Endothelial cell of umbilical vein (primary cell): ENCODE measurements at regions not wholly inside any gene's neighbourhood (a gene's known extent, or its start where the extent isn't known, plus 50 kb on each side); places are given as distances from the start of the nearest gene placed in this dataset.

Source experiments
- BruUV-seq: library from RNA; stranded (reverse); fragments of 400-500 nt; replicated peaks from 2 replicates; lab custom pipeline; 2021; lab: Mats Ljungman, UMichigan
- CTCF ChIA-PET: fragments of 300-600, 350-600 bp; sonication (Branson Sonifier 250); formaldehyde crosslinking; loops from one replicate; lab custom pipeline; 2021; ENCODE audit warnings: antibody characterized with exemption, inconsistent platforms; lab: Charles Lee
- POLR2A ChIA-PET: fragments of 300-600, 350-600 bp; sonication (Branson Sonifier 250); formaldehyde crosslinking; loops from one replicate; lab custom pipeline; 2021; ENCODE audit warnings: antibody characterized with exemption, inconsistent platforms; lab: Charles Lee
- DNase-seq: peaks from one replicate; pipeline ENCODE4 v3.0.0-alpha.2; 2011; ENCODE audit warnings: low read depth, low spot score
- FAIRE-seq: peaks from 2 replicates; lab custom pipeline; 2011; peaks lifted over from hg19 to GRCh38; lab: Jason Lieb, UNC
- H2AFZ ChIP-seq: 2 replicates; pipeline ENCODE4 v1.6.0; 2012; ENCODE audit warnings: low read depth, low read length, control low read depth, inconsistent platforms
- H3K27ac ChIP-seq: 2 replicates; pipeline ENCODE4 v1.5.1; 2011; ENCODE audit warnings: low read depth, mild to moderate bottlenecking, control low read depth, low read length, moderate library complexity; ENCODE audit not compliant: insufficient read depth
- H3K27me3 ChIP-seq, 2 experiments: 2 replicates each; pipeline versions ENCODE4 v1.6.0 to v1.6.1; 2011; ENCODE audit warnings: low read length in 2 of 2, mixed read lengths in 1 of 2; ENCODE audit not compliant: control insufficient read depth in 2 of 2, insufficient read depth in 2 of 2
- H3K36me3 ChIP-seq, 2 experiments: 2 replicates in 1 of 2; 3 replicates in 1 of 2; pipeline ENCODE4 v1.5.1; 2011; ENCODE audit warnings: low read length in 2 of 2, mild to moderate bottlenecking in 1 of 2, moderate library complexity in 1 of 2; ENCODE audit not compliant: control insufficient read depth in 2 of 2, insufficient read depth in 2 of 2; ENCODE audit errors: extremely low read depth in 1 of 2
- H3K4me1 ChIP-seq: 3 replicates; pipeline ENCODE4 v1.5.1; 2011; ENCODE audit warnings: mild to moderate bottlenecking, low read length; ENCODE audit not compliant: control insufficient read depth, insufficient read depth; ENCODE audit errors: extremely low read depth
- H3K4me2 ChIP-seq: 2 replicates; pipeline ENCODE4 v1.6.1; 2011; ENCODE audit warnings: low read length, control low read depth, mixed read lengths; ENCODE audit not compliant: insufficient read depth
- H3K4me3 ChIP-seq, 3 experiments: fragments of 200-600 bp in 1 of 3; sonication (generic), shearing (Covaris generic) in 1 of 3; replicated peaks in 1 of 3; 2 replicates each; pipeline ENCODE4 v1.5.1; 2011 to 2016; ENCODE audit warnings: control low read depth in 3 of 3, low read length in 3 of 3, mild to moderate bottlenecking in 2 of 3, inconsistent platforms in 1 of 3, low read depth in 1 of 3, moderate library complexity in 1 of 3; ENCODE audit not compliant: insufficient read depth in 1 of 3
- H3K79me2 ChIP-seq: 2 replicates; pipeline ENCODE4 v1.6.0; 2012; ENCODE audit warnings: low read length, inconsistent platforms; ENCODE audit not compliant: control insufficient read depth, insufficient read depth
- H3K9ac ChIP-seq: replicated peaks from 2 replicates; pipeline ENCODE3; 2011; ENCODE audit warnings: low read length, control low read depth; ENCODE audit not compliant: insufficient read depth; ENCODE audit errors: extremely low read depth
- H3K9me1 ChIP-seq: replicated peaks from 3 replicates; pipeline ENCODE4 v1.6.0; 2011; ENCODE audit warnings: mild to moderate bottlenecking, low read length; ENCODE audit not compliant: control insufficient read depth, insufficient read depth; ENCODE audit errors: extremely low read depth
- H3K9me3 ChIP-seq: replicated peaks from 2 replicates; pipeline ENCODE4 v1.5.1; 2012; ENCODE audit warnings: low read length, inconsistent platforms; ENCODE audit not compliant: control insufficient read depth, insufficient read depth
- H4K20me1 ChIP-seq: replicated peaks from 2 replicates; pipeline ENCODE3; 2011; ENCODE audit warnings: mild to moderate bottlenecking, low read length; ENCODE audit not compliant: control insufficient read depth, insufficient read depth; ENCODE audit errors: extremely low read depth
- CTCF ChIP-seq, 2 donors: IDR thresholded peaks; 1 replicate in 1 of 2; 2 replicates in 1 of 2; pipeline ENCODE4 v1.5.1; 2011; ENCODE audit warnings: low read length in 2 of 2, mild to moderate bottlenecking in 2 of 2, moderate library complexity in 2 of 2, control low read depth in 1 of 2, inconsistent platforms in 1 of 2, low read depth in 1 of 2; ENCODE audit not compliant: insufficient read depth in 1 of 2; ENCODE audit errors: extremely low read depth in 1 of 2
- EZH2 ChIP-seq: IDR thresholded peaks from 2 replicates; pipeline ENCODE4 v1.6.1; 2012; ENCODE audit warnings: borderline replicate concordance, low read depth, mild to moderate bottlenecking, moderate library complexity, low read length, inconsistent platforms; ENCODE audit not compliant: severe bottlenecking
- FOS ChIP-seq: IDR thresholded peaks from 2 replicates; pipeline ENCODE4 v1.6.1; 2011; ENCODE audit warnings: mild to moderate bottlenecking, low read length, moderate library complexity, borderline replicate concordance; ENCODE audit not compliant: insufficient read depth
- JUN ChIP-seq: IDR thresholded peaks from 2 replicates; pipeline ENCODE4 v1.6.1; 2011; ENCODE audit warnings: borderline replicate concordance, low read depth; ENCODE audit not compliant: insufficient read length, insufficient read depth
- POLR2A ChIP-seq: IDR thresholded peaks from 2 replicates; pipeline ENCODE4 v1.6.1; 2012; ENCODE audit warnings: low read depth, mild to moderate bottlenecking, control low read depth, low read length
- POLR2AphosphoS5 ChIP-seq: IDR thresholded peaks from 2 replicates; pipeline ENCODE4 v1.6.1; 2012; ENCODE audit warnings: low read depth, mild to moderate bottlenecking, control low read depth, low read length, moderate library complexity; ENCODE audit not compliant: insufficient read depth
- dilution Hi-C: fragments of 300-500 bp; cut with MboI; formaldehyde crosslinking; loops from one replicate; pipeline ENCODE4 v1.15.0; 2019; ENCODE audit warnings: low sequenced_read_pairs; ENCODE audit not compliant: extremely low pct_ligation_motif_present
- intact Hi-C: fragments of 100-400 bp; cut with micrococcal nuclease; formaldehyde crosslinking; loops from one replicate; pipeline ENCODE4 v1.10.0; 2022

- Histone ChIP-seq H3K4me2 (no peak overlapping the region), H3K36me3 (no peaks in the 10 kb centered on the region), H3K4me1 (no peaks in the 10 kb centered on the region), H4K20me1 (no peaks in the 10 kb centered on the region), H3K9me1 (no peaks in the 10 kb centered on the region), H3K9ac (no peak overlapping the region), H3K27me3 (no peaks in the 10 kb centered on the region), H2AFZ (no peak overlapping the region), H3K4me3 (no peak overlapping the region), H3K79me2 (no peaks in the 10 kb centered on the region), H3K27ac (no peak overlapping the region), H3K9me3 (peaks cover 4% of the 10 kb centered on the region)
- ChIA-PET POLR2A (no interaction called here), CTCF (no interaction called here)
- DNase-seq (no peak), FAIRE-seq (no peak)
- dilution Hi-C loops, result no loop called here
- TF ChIP-seq FOS, result no peak
- TF ChIP-seq CTCF (IDR thresholded peaks at IDR 0.05; ENCODE audit: extremely low read depth in 1 of 2, insufficient read depth in 1 of 2, low read depth in 1 of 2, low read length in 2 of 2), result no peak
- no peak for TF ChIP-seq JUN
- TF ChIP-seq EZH2, result no peak
- TF ChIP-seq POLR2AphosphoS5, result no peak
- no peak for TF ChIP-seq POLR2A
- no TSS peak for BruUV-seq
- intact Hi-C loops, result no loop called here
Observed at GRCh38 chr16:17938546-17938945, 398.0 kb downstream of the NPIPA8 start.
